A549 (cell line): ENCODE measurements at regions not wholly inside any gene's neighbourhood (a gene's known extent, or its start where the extent isn't known, plus 50 kb on each side); places are given as distances from the start of the nearest gene placed in this dataset.

Experiments
- CTCF ChIP-seq: fragments of >200 bp; sonication (Bioruptor Twin); formaldehyde crosslinking; IDR thresholded peaks from 3 replicates; pipeline ENCODE4 v1.5.1; 2016
- E2F6 ChIP-seq: IDR thresholded peaks from 2 replicates; pipeline ENCODE4 v1.6.1; 2012; ENCODE audit warnings: low read depth, borderline replicate concordance
- ELK1 ChIP-seq: fragments of 150-350 bp; IDR thresholded peaks from 2 replicates; pipeline ENCODE4 v1.6.1; 2014; ENCODE audit warnings: low read depth, mild to moderate bottlenecking, low read length
- EP300 ChIP-seq, 2 experiments: fragments of >200 bp; sonication (Bioruptor Twin); formaldehyde crosslinking; IDR thresholded peaks; 2 replicates in 1 of 2; 3 replicates in 1 of 2; pipeline ENCODE4 v1.6.1; 2016 to 2017
- MAFK ChIP-seq: fragments of 450-650 bp; IDR thresholded peaks from 2 replicates; pipeline ENCODE4 v1.6.1; 2014; ENCODE audit not compliant: partially characterized antibody
- MAX ChIP-seq: IDR thresholded peaks from 2 replicates; pipeline ENCODE4 v1.6.1; 2012
- NR3C1 ChIP-seq: fragments of >200 bp; sonication (Bioruptor Twin); formaldehyde crosslinking; IDR thresholded peaks from 3 replicates; pipeline ENCODE4 v1.6.1; 2017
- POLR2A ChIP-seq: IDR thresholded peaks from 2 replicates; pipeline ENCODE4 v1.6.1; 2012; ENCODE audit warnings: mild to moderate bottlenecking, low read length
- USF2 ChIP-seq: fragments of 450-650 bp; IDR thresholded peaks from 2 replicates; pipeline ENCODE4 v1.6.1; 2014; ENCODE audit warnings: antibody characterized with exemption

GRCh38 chr20:1722513-1723050 lies 65.0 kb upstream of the SIRPG start:
- TF ChIP-seq CTCF (no peak), POLR2A (no peak), NR3C1 (no peak), USF2 (no peak), ELK1 (no peak), E2F6 (no peak), EP300 (IDR thresholded peaks at IDR 0.05) (no peak), MAX (no peak), MAFK (no peak)
